ENCODE measurements at regions not wholly inside any gene's neighbourhood (a gene's known extent, or its start where the extent isn't known, plus 50 kb on each side); places are given as distances from the start of the nearest gene placed in this dataset.

GRCh38 chr2:19529677-19530076 lies 171.3 kb upstream of the OSR1 start:
- TF ChIP-seq CTCF (IDR thresholded peaks at IDR 0.05) (no peak), POLR2A (IDR thresholded peaks at IDR 0.05) (no peak)

Data from upper lobe of left lung (tissue), 4 donors.